Loucy (cell line): ENCODE measurements at regions not wholly inside any gene's neighbourhood (a gene's known extent, or its start where the extent isn't known, plus 50 kb on each side); places are given as distances from the start of the nearest gene placed in this dataset.

Experiments
- H2AFZ ChIP-seq: fragments of 200-600 bp; sonication (generic); 2 replicates; pipeline ENCODE4 v1.6.0; 2016; ENCODE audit warnings: antibody characterized with exemption, mild to moderate bottlenecking, low read length, moderate library complexity
- H3F3A ChIP-seq: fragments of 200-600 bp; 2 replicates; pipeline ENCODE4 v1.6.0; 2016; ENCODE audit warnings: antibody characterized with exemption, low read depth, mild to moderate bottlenecking
- H3K27me3 ChIP-seq: fragments of 200-600 bp; sonication (generic); 2 replicates; pipeline ENCODE4 v1.6.1; 2014; ENCODE audit warnings: low read length, mild to moderate bottlenecking; ENCODE audit not compliant: insufficient read depth, poor library complexity, severe bottlenecking
- H3K36me3 ChIP-seq: fragments of 200-600 bp; sonication (generic); 2 replicates; pipeline ENCODE4 v1.6.1; 2016; ENCODE audit warnings: low read length; ENCODE audit not compliant: insufficient read depth
- H3K4me1 ChIP-seq: fragments of 200-600 bp; sonication (generic); 2 replicates; pipeline ENCODE4 v1.5.1; 2014; ENCODE audit warnings: low read length, mild to moderate bottlenecking; ENCODE audit not compliant: insufficient read depth, poor library complexity, severe bottlenecking
- H3K4me2 ChIP-seq: fragments of 200-600 bp; sonication (generic); 2 replicates; pipeline ENCODE4 v1.6.0; 2014; ENCODE audit warnings: antibody characterized with exemption, low read length, low read depth, mild to moderate bottlenecking; ENCODE audit not compliant: poor library complexity, severe bottlenecking
- H3K4me3 ChIP-seq: fragments of 200-600 bp; sonication (generic); 2 replicates; pipeline ENCODE4 v1.5.1; 2014; ENCODE audit warnings: low read length, mild to moderate bottlenecking, mixed read lengths; ENCODE audit not compliant: poor library complexity, severe bottlenecking
- H3K79me2 ChIP-seq: fragments of 200-600 bp; sonication (generic); 2 replicates; pipeline ENCODE4 v1.6.1; 2014; ENCODE audit warnings: low read length; ENCODE audit not compliant: insufficient read depth
- H3K9ac ChIP-seq: fragments of 200-600 bp; sonication (generic); 2 replicates; pipeline ENCODE4 v1.6.0; 2014; ENCODE audit warnings: mild to moderate bottlenecking, low read depth, low read length, moderate library complexity; ENCODE audit not compliant: poor library complexity, severe bottlenecking
- H3K9me2 ChIP-seq: fragments of 200-600 bp; sonication (generic); replicated peaks from 2 replicates; pipeline ENCODE4 v1.6.1; 2016; ENCODE audit warnings: low read depth, low read length, mixed read lengths
- H3K9me3 ChIP-seq: fragments of 200-600 bp; sonication (generic); 2 replicates; pipeline ENCODE4 v1.6.1; 2014; ENCODE audit warnings: mild to moderate bottlenecking, antibody characterized with exemption, low read length, low read depth; ENCODE audit not compliant: insufficient read depth
- H4K20me1 ChIP-seq: fragments of 200-600 bp; sonication (generic); 2 replicates; pipeline ENCODE4 v1.6.0; 2014; ENCODE audit warnings: antibody characterized with exemption, low read length, mild to moderate bottlenecking; ENCODE audit not compliant: insufficient read depth, poor library complexity, severe bottlenecking
- EZH2phosphoT487 ChIP-seq: fragments of 200-600 bp; IDR thresholded peaks from 2 replicates; pipeline ENCODE4 v1.6.1; 2018; ENCODE audit warnings: antibody characterized with exemption, mild to moderate bottlenecking, moderate library complexity, borderline replicate concordance
- TF ChIP-seq, protein P1 (sequence below): fragments of 200-600 bp; sonication (generic); conservative IDR thresholded peaks from 2 replicates; pipeline ENCODE4 v1.5.1; 2014; ENCODE audit warnings: mild to moderate bottlenecking, antibody characterized with exemption, low read length

DNA sequence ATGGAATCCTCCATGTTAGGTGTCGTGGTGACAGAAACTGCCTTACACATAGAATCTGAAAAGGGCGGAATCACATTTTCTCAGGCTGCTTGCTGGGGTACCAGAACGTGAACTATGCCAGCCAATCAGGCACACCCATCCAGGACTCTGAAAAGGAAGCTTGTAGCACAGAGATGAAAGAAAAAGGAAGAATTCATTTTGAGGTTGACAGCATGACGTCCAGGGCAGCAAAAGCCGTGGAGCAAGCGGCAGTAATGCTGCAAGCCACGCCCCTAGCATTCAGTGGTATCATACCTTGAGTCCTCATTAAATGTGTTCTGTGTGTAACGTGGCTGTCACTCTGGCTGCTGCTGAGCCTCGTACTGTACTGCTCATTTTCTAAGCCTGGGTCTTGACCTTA is 304.0 kb downstream of the DYSF start:
- Histone ChIP-seq H3K36me3 (no peaks in the 10 kb centered on the region), H3K9me3 (no peaks in the 10 kb centered on the region), H4K20me1 (no peaks in the 10 kb centered on the region), H3K9me2 (no peaks in the 10 kb centered on the region), H2AFZ (no peak overlapping the region), H3K27me3 (no peaks in the 10 kb centered on the region), H3K4me1 (no peaks in the 10 kb centered on the region), H3K79me2 (no peaks in the 10 kb centered on the region), H3F3A (no peaks in the 10 kb centered on the region), H3K4me3 (no peak overlapping the region), H3K9ac (no peak overlapping the region), H3K4me2 (no peak overlapping the region)
- no peak for TF ChIP-seq EZH2phosphoT487
- TF ChIP-seq, protein P1, sequence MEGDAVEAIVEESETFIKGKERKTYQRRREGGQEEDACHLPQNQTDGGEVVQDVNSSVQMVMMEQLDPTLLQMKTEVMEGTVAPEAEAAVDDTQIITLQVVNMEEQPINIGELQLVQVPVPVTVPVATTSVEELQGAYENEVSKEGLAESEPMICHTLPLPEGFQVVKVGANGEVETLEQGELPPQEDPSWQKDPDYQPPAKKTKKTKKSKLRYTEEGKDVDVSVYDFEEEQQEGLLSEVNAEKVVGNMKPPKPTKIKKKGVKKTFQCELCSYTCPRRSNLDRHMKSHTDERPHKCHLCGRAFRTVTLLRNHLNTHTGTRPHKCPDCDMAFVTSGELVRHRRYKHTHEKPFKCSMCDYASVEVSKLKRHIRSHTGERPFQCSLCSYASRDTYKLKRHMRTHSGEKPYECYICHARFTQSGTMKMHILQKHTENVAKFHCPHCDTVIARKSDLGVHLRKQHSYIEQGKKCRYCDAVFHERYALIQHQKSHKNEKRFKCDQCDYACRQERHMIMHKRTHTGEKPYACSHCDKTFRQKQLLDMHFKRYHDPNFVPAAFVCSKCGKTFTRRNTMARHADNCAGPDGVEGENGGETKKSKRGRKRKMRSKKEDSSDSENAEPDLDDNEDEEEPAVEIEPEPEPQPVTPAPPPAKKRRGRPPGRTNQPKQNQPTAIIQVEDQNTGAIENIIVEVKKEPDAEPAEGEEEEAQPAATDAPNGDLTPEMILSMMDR = no peak

- H3K9ac ChIP-seq = no peak overlapping the region
- H3K4me1 ChIP-seq = no peaks in the 10 kb centered on the region
- no peaks in the 10 kb centered on the region for H3K36me3 ChIP-seq
- H3K27me3 ChIP-seq = no peaks in the 10 kb centered on the region
- no peak overlapping the region for H3K4me2 ChIP-seq
- no peak overlapping the region for H2AFZ ChIP-seq
- no peaks in the 10 kb centered on the region for H4K20me1 ChIP-seq
- TF ChIP-seq, protein P1 = no peak
- no peak for TF ChIP-seq EZH2phosphoT487
- H3K79me2 ChIP-seq = no peaks in the 10 kb centered on the region
- H3F3A ChIP-seq = no peaks in the 10 kb centered on the region
- no peaks in the 10 kb centered on the region for H3K9me3 ChIP-seq
- H3K4me3 ChIP-seq = no peak overlapping the region
- H3K9me2 ChIP-seq = no peaks in the 10 kb centered on the region
Observed at GRCh38 chr2:71756280-71756906, 303.0 kb downstream of the DYSF start.

GRCh38 chr2:71751590-71751989 is 298.2 kb downstream of the DYSF start:
- H2AFZ ChIP-seq = no peak overlapping the region
- no peaks in the 10 kb centered on the region for H3K9me2 ChIP-seq
- no peaks in the 10 kb centered on the region for H3K36me3 ChIP-seq
- H3K79me2 ChIP-seq = no peaks in the 10 kb centered on the region
- H3K4me1 ChIP-seq = no peaks in the 10 kb centered on the region
- no peak overlapping the region for H3K9ac ChIP-seq
- H3K9me3 ChIP-seq = peaks cover 3% of the 10 kb centered on the region; the same call in 1 of the 2 replicates
- H3K27me3 ChIP-seq = no peaks in the 10 kb centered on the region
- no peak overlapping the region for H3K4me3 ChIP-seq
- no peaks in the 10 kb centered on the region for H4K20me1 ChIP-seq
- no peak overlapping the region for H3K4me2 ChIP-seq
- no peaks in the 10 kb centered on the region for H3F3A ChIP-seq
- no peak for TF ChIP-seq EZH2phosphoT487
- TF ChIP-seq, protein P1 = no peak
